ENCODE measurements at regions not wholly inside any gene's neighbourhood (a gene's known extent, or its start where the extent isn't known, plus 50 kb on each side); places are given as distances from the start of the nearest gene placed in this dataset.

DNA sequence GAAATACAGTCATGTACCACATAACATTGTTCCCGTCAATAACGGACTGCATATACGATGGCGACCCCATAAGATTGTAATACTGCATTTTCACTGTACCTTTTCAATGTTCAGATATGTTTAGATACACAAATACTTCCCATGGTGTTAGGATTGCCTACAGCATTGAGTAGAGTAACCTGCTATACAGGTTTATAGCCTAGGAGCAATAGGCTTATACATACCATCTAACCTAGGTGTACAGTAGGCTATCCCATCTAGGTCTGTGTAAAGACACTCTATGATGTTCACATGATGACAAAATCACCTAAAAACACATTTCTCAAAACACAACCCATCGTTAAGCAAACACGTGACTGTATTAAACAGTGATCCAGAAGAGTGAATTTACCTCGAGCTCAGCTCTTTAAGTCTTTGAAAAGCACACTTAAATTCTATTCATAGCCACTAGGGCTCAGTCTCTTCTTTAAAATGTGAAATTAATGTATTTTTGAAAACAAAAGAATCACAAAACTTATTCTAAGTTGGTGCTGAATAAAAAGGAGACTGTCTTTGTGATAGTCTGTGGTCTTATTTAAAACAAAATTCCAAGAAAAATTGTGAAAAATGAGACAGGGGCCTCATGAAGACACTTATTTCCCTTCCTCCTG lies 239.1 kb upstream of the ARID2 start:
- TF ChIP-seq ZFX (IDR thresholded peaks at IDR 0.05), result no peak
- TF ChIP-seq, protein P1, sequence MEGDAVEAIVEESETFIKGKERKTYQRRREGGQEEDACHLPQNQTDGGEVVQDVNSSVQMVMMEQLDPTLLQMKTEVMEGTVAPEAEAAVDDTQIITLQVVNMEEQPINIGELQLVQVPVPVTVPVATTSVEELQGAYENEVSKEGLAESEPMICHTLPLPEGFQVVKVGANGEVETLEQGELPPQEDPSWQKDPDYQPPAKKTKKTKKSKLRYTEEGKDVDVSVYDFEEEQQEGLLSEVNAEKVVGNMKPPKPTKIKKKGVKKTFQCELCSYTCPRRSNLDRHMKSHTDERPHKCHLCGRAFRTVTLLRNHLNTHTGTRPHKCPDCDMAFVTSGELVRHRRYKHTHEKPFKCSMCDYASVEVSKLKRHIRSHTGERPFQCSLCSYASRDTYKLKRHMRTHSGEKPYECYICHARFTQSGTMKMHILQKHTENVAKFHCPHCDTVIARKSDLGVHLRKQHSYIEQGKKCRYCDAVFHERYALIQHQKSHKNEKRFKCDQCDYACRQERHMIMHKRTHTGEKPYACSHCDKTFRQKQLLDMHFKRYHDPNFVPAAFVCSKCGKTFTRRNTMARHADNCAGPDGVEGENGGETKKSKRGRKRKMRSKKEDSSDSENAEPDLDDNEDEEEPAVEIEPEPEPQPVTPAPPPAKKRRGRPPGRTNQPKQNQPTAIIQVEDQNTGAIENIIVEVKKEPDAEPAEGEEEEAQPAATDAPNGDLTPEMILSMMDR (conservative IDR thresholded peaks at IDR 0.05), result peak; percentile 25; the same call in 1 of the 2 replicates
- H3K27ac ChIP-seq, result no peak overlapping the region

DNA sequence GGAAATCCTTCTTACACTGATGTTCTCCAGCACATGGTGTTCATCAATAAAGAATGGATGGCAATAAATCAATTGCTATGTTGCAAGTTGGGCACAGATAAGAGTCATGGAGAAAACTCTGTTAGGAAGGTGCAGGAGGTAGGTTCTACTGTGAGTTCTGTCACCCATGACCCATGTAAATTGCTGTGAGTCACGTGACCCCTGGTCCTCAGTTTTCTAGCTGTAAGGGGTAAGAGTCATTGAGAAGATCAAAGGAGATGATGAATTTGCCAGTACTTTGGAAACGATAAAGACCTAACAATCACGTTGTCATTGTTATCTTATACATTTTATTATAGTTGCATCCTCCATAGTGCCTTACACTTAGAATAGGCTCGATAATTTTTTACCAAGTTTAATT lies 235.2 kb upstream of the ARID2 start:
- TF ChIP-seq, protein P1 (conservative IDR thresholded peaks at IDR 0.05), result no peak
- no peak for TF ChIP-seq ZFX (IDR thresholded peaks at IDR 0.05)

DNA sequence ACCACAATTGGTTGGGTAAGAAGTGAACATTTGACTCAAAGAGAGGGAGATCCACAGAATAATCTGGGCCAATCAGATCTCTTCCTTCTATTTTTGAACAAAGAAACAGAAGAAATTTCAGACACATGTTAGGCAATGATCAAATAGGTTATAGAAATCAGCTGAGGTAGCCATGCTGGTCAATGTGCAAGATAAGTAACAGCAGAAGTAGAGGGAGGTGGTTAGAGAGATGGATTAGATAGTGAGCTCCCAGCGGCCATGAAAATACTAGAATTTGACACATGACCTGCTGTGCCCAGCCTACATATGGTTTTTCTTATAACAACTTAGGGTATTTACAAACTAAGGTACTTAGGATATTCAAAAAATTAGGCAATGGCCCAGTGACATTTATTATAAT lies 230.9 kb upstream of the ARID2 start:
- TF ChIP-seq ZFX (IDR thresholded peaks at IDR 0.05), result no peak
- TF ChIP-seq, protein P1 (conservative IDR thresholded peaks at IDR 0.05), result no peak

More for the DNA sequence above, 235.2 kb upstream of the ARID2 start:
- H3K27ac ChIP-seq, result no peak overlapping the region

DNA sequence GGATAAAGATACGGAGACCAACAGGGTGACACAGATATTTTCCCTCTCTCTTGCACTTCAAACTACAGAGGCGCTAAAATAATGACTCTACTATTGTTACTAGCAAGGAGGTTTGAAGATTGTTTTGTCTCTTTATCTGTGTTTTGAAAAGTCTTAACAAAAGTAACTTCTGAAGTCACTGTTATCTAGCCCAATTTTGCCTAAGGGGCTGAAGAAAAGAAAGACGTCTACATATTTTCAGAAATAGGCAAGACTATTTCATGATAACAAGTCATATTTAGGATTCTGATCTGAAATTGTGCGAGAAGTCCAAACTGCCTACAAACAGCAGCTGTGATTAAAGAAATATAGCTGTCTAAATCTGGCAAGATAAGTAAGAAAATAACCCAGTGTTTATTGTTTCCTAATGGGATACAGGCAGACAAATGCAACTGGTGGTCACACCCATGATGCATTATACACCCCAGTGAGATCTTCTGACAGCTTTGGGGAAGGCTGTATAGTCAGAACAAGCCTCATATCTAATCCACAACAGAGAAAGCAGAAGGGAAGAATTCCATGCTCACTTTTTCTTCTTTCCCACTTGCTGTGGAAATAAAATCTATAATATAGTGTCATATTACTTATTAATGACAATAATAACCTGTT lies 226.9 kb upstream of the ARID2 start:
- H3K27ac ChIP-seq, result no peak overlapping the region
- TF ChIP-seq, protein P1 (conservative IDR thresholded peaks at IDR 0.05), result no peak
- no peak for TF ChIP-seq ZFX (IDR thresholded peaks at IDR 0.05)

More for the DNA sequence above, 230.9 kb upstream of the ARID2 start:
- no peak overlapping the region for H3K27ac ChIP-seq

DNA sequence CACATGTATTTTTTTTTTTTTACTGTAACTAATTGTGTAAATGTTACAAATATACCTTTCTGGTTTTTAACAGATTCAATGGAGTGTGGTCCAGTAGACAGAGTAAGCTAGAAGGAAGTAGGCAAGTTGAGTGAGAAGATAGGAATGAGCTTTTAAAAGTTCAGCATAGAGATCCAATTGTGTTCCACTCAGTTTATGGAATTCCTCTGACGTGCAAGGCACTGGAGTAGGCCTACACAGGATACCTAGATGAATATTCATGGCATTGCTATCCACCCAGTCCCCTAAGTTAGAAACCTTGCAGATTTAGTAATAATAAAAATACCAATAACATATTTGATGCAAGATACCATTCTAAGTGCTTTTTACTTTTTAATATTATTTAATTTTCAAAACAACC lies 225.6 kb upstream of the ARID2 start:
- no peak for TF ChIP-seq ZFX (IDR thresholded peaks at IDR 0.05)
- TF ChIP-seq, protein P1 (conservative IDR thresholded peaks at IDR 0.05), result no peak

DNA sequence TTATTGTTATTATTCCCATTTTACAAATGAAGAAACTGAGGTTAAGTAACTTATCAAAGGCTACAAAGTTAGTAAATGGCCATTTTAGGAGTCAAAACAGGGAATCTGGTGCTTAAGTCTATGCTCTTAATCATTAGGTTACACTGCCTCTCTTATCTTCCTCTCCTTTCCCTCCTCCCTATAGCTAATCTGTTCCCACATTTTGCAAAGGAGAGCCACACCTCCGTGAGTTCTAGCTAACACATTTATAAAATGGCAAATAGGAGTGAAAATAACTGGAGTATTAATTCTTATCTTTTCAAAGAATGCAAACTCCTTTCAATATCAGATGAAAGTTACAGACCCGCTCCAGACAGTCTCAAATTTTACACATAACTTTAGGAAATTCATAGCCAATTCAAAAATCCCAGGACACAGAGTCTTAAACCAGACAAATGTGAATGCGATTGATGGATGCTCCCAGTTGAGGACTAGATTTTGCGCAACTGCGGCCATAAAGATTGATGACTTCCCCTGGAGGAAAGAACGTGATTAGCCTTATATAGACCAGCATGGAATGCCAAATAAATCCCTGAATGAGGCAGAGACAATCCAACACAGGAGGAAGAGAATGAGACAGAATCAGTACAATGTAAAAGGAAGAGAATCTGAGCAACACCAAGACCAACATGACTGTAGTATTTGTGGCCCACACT lies 225.0 kb upstream of the ARID2 start:
- H3K27ac ChIP-seq, result no peak overlapping the region
- TF ChIP-seq, protein P1 (conservative IDR thresholded peaks at IDR 0.05), result no peak
- TF ChIP-seq ZFX (IDR thresholded peaks at IDR 0.05), result no peak

More for the DNA sequence above, 225.6 kb upstream of the ARID2 start:
- no peak overlapping the region for H3K27ac ChIP-seq

DNA sequence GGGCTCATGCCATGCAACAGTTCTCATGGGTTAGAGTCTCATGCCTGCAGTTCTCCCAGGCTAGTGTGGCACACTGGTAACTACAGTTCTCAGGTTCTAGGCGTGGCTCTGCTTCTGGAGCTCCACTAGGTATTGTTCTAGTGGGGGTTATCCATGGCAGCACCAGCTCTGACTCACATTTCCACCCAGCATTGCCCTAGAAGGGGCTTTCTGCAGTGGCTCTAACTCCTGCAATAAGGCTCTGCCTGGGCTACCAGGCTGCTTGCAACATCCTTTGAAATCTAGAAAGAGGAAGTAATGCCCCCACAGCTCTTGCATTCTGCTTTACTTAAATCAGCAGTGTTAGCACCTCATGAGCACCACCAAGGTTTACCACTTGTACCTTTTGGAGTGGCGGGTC lies 220.3 kb upstream of the ARID2 start:
- no peak for TF ChIP-seq ZFX (IDR thresholded peaks at IDR 0.05)
- TF ChIP-seq, protein P1 (conservative IDR thresholded peaks at IDR 0.05), result no peak
- no peak overlapping the region for H3K27ac ChIP-seq
